T-helper 1 cell (primary cell): ENCODE measurements at regions not wholly inside any gene's neighbourhood (a gene's known extent, or its start where the extent isn't known, plus 50 kb on each side); places are given as distances from the start of the nearest gene placed in this dataset.
"Not testable (repeated sequence)": the region's sequence is repeated elsewhere in the genome, so short reads cannot be mapped to it uniquely, and the experiment has no call there.

Experiments
- DNase-seq, 5 donors: peaks; one replicate each; pipeline ENCODE4 v3.0.0-alpha.2; 2012 to 2020

- no peak for DNase-seq
Observed at GRCh38 chr2:189312643-189313042, 128.6 kb upstream of the WDR75 start.

- no peak for DNase-seq
Observed at GRCh38 chr2:189318761-189319160, 122.5 kb upstream of the WDR75 start.

GRCh38 chr2:189319424-189319823, 121.8 kb upstream of the WDR75 start:
- not testable (repeated sequence) for DNase-seq

- no peak for DNase-seq
Observed at GRCh38 chr2:189327879-189328847, 113.1 kb upstream of the WDR75 start.

GRCh38 chr2:189328848-189329245, 112.4 kb upstream of the WDR75 start:
- DNase-seq, result no peak

GRCh38 chr2:189336276-189336975, 104.8 kb upstream of the WDR75 start:
- no peak for DNase-seq

- no peak for DNase-seq
Observed at GRCh38 chr2:189337656-189338055, 103.6 kb upstream of the WDR75 start.

- no peak for DNase-seq
Observed at GRCh38 chr2:189338115-189338514, 103.2 kb upstream of the WDR75 start.

- no peak for DNase-seq
Observed at GRCh38 chr2:189341077-189341476, 100.2 kb upstream of the WDR75 start.

- DNase-seq, result no peak
Observed at GRCh38 chr2:189344043-189344442, 97.2 kb upstream of the WDR75 start.

GRCh38 chr2:189347540-189347939, 93.7 kb upstream of the WDR75 start:
- peak in 2 of 5 donors; percentile 5 to 14 for DNase-seq

GRCh38 chr2:189348369-189348768, 92.9 kb upstream of the WDR75 start:
- no peak for DNase-seq

GRCh38 chr2:189350540-189351209, 90.6 kb upstream of the WDR75 start:
- DNase-seq, result no peak

GRCh38 chr2:189351933-189352332, 89.3 kb upstream of the WDR75 start:
- DNase-seq, result not testable (repeated sequence)

GRCh38 chr2:189357375-189357774, 83.9 kb upstream of the WDR75 start:
- not testable (repeated sequence) for DNase-seq

GRCh38 chr2:189360861-189361260, 80.4 kb upstream of the WDR75 start:
- DNase-seq, result no peak

GRCh38 chr2:189362283-189362682, 79.0 kb upstream of the WDR75 start:
- no peak for DNase-seq

GRCh38 chr2:189363559-189363958, 77.7 kb upstream of the WDR75 start:
- no peak for DNase-seq

- no peak for DNase-seq
Observed at GRCh38 chr2:189364607-189365006, 76.7 kb upstream of the WDR75 start.

GRCh38 chr2:189366349-189366748, 74.9 kb upstream of the WDR75 start:
- no peak for DNase-seq

GRCh38 chr2:189367343-189367742, 73.9 kb upstream of the WDR75 start:
- no peak for DNase-seq

- no peak for DNase-seq
Observed at GRCh38 chr2:189369566-189369965, 71.7 kb upstream of the WDR75 start.

- DNase-seq, result no peak
Observed at GRCh38 chr2:189370719-189371118, 70.6 kb upstream of the WDR75 start.
